ENCODE measurements at regions not wholly inside any gene's neighbourhood (a gene's known extent, or its start where the extent isn't known, plus 50 kb on each side); places are given as distances from the start of the nearest gene placed in this dataset.

GRCh38 chrX:6778544-6779503 lies 243.9 kb upstream of the VCX3A start:
- no peak for DNase-seq

- no peak for DNase-seq
These were observed 242.5 kb upstream of the VCX3A start for GRCh38 chrX:6777238-6778002.

GRCh38 chrX:6770936-6771335 lies 236.0 kb upstream of the VCX3A start:
- no peak for DNase-seq

GRCh38 chrX:6768881-6769280 lies 234.0 kb upstream of the VCX3A start:
- DNase-seq: no peak

- DNase-seq: no peak
These were observed 226.3 kb upstream of the VCX3A start for GRCh38 chrX:6761251-6761650.

GRCh38 chrX:6759655-6760375 lies 224.9 kb upstream of the VCX3A start:
- DNase-seq: no peak

- no peak for DNase-seq
These were observed 223.3 kb upstream of the VCX3A start for GRCh38 chrX:6758234-6758633.

GRCh38 chrX:6757631-6758030 lies 222.7 kb upstream of the VCX3A start:
- DNase-seq: no peak

- DNase-seq: no peak
These were observed 213.7 kb upstream of the VCX3A start for GRCh38 chrX:6748595-6748994.

- no peak for DNase-seq
These were observed 203.9 kb upstream of the VCX3A start for GRCh38 chrX:6738518-6739470.

- no peak for DNase-seq
These were observed 200.1 kb upstream of the VCX3A start for GRCh38 chrX:6734844-6735634.

- DNase-seq: no peak
These were observed 197.2 kb upstream of the VCX3A start for GRCh38 chrX:6732101-6732500.

- no peak for DNase-seq
These were observed 194.7 kb upstream of the VCX3A start for GRCh38 chrX:6729626-6730025.

- no peak for DNase-seq
These were observed 183.8 kb upstream of the VCX3A start for GRCh38 chrX:6718766-6719165.

- DNase-seq: no peak
These were observed 173.9 kb upstream of the VCX3A start for GRCh38 chrX:6708676-6709380.

GRCh38 chrX:6708041-6708440 lies 173.1 kb upstream of the VCX3A start:
- no peak for DNase-seq

- DNase-seq: no peak
These were observed 172.6 kb upstream of the VCX3A start for GRCh38 chrX:6707497-6707896.

GRCh38 chrX:6701085-6701484 lies 166.2 kb upstream of the VCX3A start:
- no peak for DNase-seq

- DNase-seq: no peak
These were observed 160.8 kb upstream of the VCX3A start for GRCh38 chrX:6695717-6696116.

GRCh38 chrX:6694977-6695376 lies 160.1 kb upstream of the VCX3A start:
- DNase-seq: no peak

GRCh38 chrX:6694221-6694620 lies 159.3 kb upstream of the VCX3A start:
- no peak for DNase-seq

All from HCEC 1CT (cell line).